Upper lobe of right lung (tissue), 1 donor: ENCODE measurements at regions not wholly inside any gene's neighbourhood (a gene's known extent, or its start where the extent isn't known, plus 50 kb on each side); places are given as distances from the start of the nearest gene placed in this dataset.

Experiments used
- ATAC-seq: fragments of 200-7000 bp; cut with Tn5 transposase; one replicate; pipeline ENCODE4 v1.9.1; 2020; ENCODE audit warnings: mild to moderate bottlenecking, moderate library complexity
- DNase-seq: peaks from one replicate; pipeline ENCODE4 v3.0.0-alpha.2; 2020
- H3K27ac ChIP-seq: fragments of 200-600 bp; one replicate; pipeline ENCODE4 v1.8.0; 2022
- H3K27me3 ChIP-seq: fragments of 200-600 bp; one replicate; pipeline ENCODE4 v1.8.0; 2022; ENCODE audit warnings: mild to moderate bottlenecking
- H3K36me3 ChIP-seq: fragments of 200-600 bp; one replicate; pipeline ENCODE4 v1.8.0; 2022
- H3K4me1 ChIP-seq: fragments of 200-600 bp; one replicate; pipeline ENCODE4 v1.8.0; 2022
- H3K4me3 ChIP-seq: fragments of 200-600 bp; one replicate; pipeline ENCODE4 v1.8.0; 2022; ENCODE audit warnings: mild to moderate bottlenecking
- H3K9me3 ChIP-seq: fragments of 200-600 bp; one replicate; pipeline ENCODE4 v1.8.0; 2022
- CTCF ChIP-seq: fragments of 200-600 bp; IDR thresholded peaks from one replicate; pipeline ENCODE4 v1.8.0; 2022; ENCODE audit warnings: antibody characterized with exemption
- intact Hi-C: fragments of 100-400 bp; cut with DNase I; formaldehyde crosslinking; loops from one replicate; pipeline ENCODE4 v1.11.0; 2022
- donor health status: DM: no; HTN: yes; CAD: no; lungs with severe emphysema.

GRCh38 chr21:41605178-41605933 lies 97.4 kb upstream of the TMPRSS2 start:
- TF ChIP-seq CTCF = no peak
- H3K27ac ChIP-seq = no peak overlapping the region
- DNase-seq (peak; percentile 68), ATAC-seq (peak; percentile 57)
- no peaks in the 10 kb centered on the region for H3K36me3 ChIP-seq
- H3K4me3 ChIP-seq = no peak overlapping the region
- intact Hi-C loops = no loop called here
- H3K4me1 ChIP-seq = no peaks in the 10 kb centered on the region
- no peaks in the 10 kb centered on the region for H3K9me3 ChIP-seq
- no peaks in the 10 kb centered on the region for H3K27me3 ChIP-seq

GRCh38 chr21:41604583-41605041 lies 96.7 kb upstream of the TMPRSS2 start:
- DNase-seq (peak; percentile 47), ATAC-seq (no peak)
- Histone ChIP-seq H3K9me3 (no peaks in the 10 kb centered on the region), H3K27ac (no peak overlapping the region), H3K27me3 (no peaks in the 10 kb centered on the region), H3K4me3 (no peak overlapping the region), H3K4me1 (peaks cover 1% of the 10 kb centered on the region), H3K36me3 (no peaks in the 10 kb centered on the region)
- intact Hi-C loops = no loop called here
- TF ChIP-seq CTCF = no peak

- no peaks in the 10 kb centered on the region for H3K9me3 ChIP-seq
- no peaks in the 10 kb centered on the region for H3K36me3 ChIP-seq
- no peak for TF ChIP-seq CTCF
- no peak overlapping the region for H3K27ac ChIP-seq
- H3K27me3 ChIP-seq = no peaks in the 10 kb centered on the region
- H3K4me1 ChIP-seq = peaks cover 8% of the 10 kb centered on the region
- intact Hi-C loops = no loop called here
- ATAC-seq = no peak
- no peak for DNase-seq
- no peak overlapping the region for H3K4me3 ChIP-seq
Observed at GRCh38 chr21:41603476-41603875, 95.5 kb upstream of the TMPRSS2 start.

GRCh38 chr21:41602531-41602930 lies 94.6 kb upstream of the TMPRSS2 start:
- Histone ChIP-seq H3K9me3 (no peaks in the 10 kb centered on the region), H3K36me3 (no peaks in the 10 kb centered on the region), H3K27ac (no peak overlapping the region), H3K4me3 (no peak overlapping the region), H3K27me3 (no peaks in the 10 kb centered on the region), H3K4me1 (peaks cover 8% of the 10 kb centered on the region)
- no peak for ATAC-seq
- DNase-seq = peak; percentile 30
- no peak for TF ChIP-seq CTCF
- intact Hi-C loops = no loop called here

GRCh38 chr21:41601573-41602368 lies 93.8 kb upstream of the TMPRSS2 start:
- Histone ChIP-seq H3K4me1 (peaks cover 8% of the 10 kb centered on the region), H3K36me3 (no peaks in the 10 kb centered on the region), H3K27me3 (no peaks in the 10 kb centered on the region), H3K4me3 (no peak overlapping the region), H3K27ac (no peak overlapping the region), H3K9me3 (no peaks in the 10 kb centered on the region)
- intact Hi-C loops = no loop called here
- TF ChIP-seq CTCF = no peak
- DNase-seq (peak; percentile 70), ATAC-seq (peak; percentile 6)
